GM19468 (cell line): ENCODE measurements at regions not wholly inside any gene's neighbourhood (a gene's known extent, or its start where the extent isn't known, plus 50 kb on each side); places are given as distances from the start of the nearest gene placed in this dataset.

Source experiments
- ATAC-seq: cut with Tn5 transposase; IDR thresholded peaks from one replicate; pipeline ENCODE4 v1.9.1; 2021; ENCODE audit warnings: mild to moderate bottlenecking, moderate library complexity, moderate number of reproducible peaks; ENCODE audit not compliant: unreplicated experiment; ENCODE audit errors: extremely low read depth

DNA sequence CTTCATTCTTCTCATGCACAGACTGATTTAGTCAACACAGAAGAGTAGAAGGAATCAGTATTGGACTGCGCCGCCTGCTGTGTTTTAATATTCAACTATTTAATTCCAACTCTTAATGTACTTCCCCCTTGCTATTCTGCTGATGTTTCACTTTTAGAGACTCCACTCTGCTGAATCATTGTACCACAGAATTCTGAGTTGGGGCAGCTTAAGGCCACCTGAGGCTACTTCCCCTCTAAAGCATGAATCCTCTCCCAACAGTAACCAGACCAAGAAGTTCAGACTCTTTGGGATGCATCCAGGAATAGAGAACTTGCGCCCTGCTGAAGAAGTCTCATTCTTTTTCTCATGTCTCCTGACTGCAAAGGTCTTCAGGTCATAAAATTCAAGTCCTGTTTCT lies 708.8 kb downstream of the UQCRFS1 start:
- no peak for ATAC-seq

- ATAC-seq, result no peak
Observed at GRCh38 chr19:28502879-28503734, 709.8 kb downstream of the UQCRFS1 start.

DNA sequence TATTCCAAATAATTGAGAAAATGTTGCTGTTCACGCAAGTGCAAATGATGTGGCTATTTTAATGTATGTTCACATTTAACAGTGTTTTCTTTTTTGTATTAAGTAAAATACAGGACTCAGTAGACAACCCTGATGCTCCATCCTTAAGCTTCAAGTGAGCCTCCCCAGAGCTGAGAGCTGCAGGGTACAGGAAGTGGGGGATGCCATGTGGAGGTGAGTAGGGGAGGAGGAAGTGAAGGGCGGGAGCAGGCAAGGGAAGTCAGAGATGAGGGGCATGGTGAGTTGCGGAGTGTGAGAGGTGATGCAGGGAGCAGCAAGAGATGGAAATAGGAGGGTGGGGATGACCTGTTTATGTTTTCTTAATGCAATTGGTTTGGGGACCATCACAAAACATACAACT lies 711.0 kb downstream of the UQCRFS1 start:
- no peak for ATAC-seq

- ATAC-seq, result no peak
Observed at GRCh38 chr19:28500982-28501630, 711.8 kb downstream of the UQCRFS1 start.

DNA sequence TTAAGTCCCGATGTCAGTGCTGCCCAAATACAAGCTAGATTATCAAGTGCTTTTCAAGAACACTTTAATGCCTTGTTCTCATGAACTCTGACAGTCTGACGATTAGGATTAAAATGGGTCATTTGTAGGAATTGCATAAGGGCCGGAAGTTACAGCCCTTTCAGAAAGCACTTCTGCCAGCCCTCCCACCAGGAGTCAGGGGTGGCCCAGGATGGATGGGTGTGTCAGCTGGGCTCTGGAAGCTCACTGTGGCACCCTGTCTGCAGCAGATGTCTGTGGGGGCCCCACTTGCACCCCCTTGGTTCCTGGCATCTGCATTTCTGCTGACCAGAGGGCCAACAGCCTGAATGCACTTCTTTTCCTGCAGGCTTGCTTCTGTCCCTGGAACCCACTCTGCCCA lies 712.7 kb downstream of the UQCRFS1 start:
- no peak for ATAC-seq

- no peak for ATAC-seq
Observed at GRCh38 chr19:28498404-28498976, 714.5 kb downstream of the UQCRFS1 start.

DNA sequence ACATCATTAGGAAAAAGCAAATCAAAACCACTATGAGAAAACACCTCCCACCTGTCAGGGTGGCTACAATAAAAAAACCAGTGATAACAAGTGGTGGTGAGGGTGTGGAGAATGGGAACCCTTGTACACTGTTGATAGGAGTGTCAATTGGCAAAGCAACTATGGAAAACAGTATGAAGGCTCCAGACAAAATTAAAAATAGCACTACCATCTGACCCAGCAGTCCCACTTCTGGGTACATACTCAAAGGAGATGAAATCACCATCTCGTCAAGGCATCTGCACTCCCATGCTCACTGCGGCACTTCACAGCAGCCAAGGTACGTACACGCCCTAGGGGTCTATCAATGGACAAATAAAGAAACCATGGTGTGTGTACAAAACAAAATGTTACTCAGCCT lies 715.1 kb downstream of the UQCRFS1 start:
- ATAC-seq, result no peak

- no peak for ATAC-seq
Observed at GRCh38 chr19:28497137-28497536, 715.8 kb downstream of the UQCRFS1 start.

DNA sequence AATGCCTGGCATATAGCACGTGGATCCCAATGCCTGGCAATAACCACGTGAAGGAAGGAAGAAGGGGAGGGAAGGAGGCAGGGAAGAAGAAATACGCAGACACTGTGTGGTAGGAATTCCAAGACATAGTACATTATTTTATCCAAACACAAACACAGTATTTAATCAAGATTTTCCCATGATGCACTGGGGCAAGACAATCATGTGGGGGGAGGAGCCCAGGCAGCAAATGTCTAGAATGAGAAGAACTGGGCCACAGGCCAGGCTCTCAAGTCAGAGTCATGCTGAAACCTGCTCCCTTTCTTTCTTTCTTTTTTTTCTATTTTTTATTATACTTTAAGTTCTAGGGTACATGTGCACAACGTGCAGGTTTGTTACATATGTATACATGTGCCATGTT lies 717.9 kb downstream of the UQCRFS1 start:
- ATAC-seq, result no peak

- ATAC-seq, result no peak
Observed at GRCh38 chr19:28494461-28494860, 718.5 kb downstream of the UQCRFS1 start.

- no peak for ATAC-seq
Observed at GRCh38 chr19:28493884-28494283, 719.1 kb downstream of the UQCRFS1 start.

DNA sequence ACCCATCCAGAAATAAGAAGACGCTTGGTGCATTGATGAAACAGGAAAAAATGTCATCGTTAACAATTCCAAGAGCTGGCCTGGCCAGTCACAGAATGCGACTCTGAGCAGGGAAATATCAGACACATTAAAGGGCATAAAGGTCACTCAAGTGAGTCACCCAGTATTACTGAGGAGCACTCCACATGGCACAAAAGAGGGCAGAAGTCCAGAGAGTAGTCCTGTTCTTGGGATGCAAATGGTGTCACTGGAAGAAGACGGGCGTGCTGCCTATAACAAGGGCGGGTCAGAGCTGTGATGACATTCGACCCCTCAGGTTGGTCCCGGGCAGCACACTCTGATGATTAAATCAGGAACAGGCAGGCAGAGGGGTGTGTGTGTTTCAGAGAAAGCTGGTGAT lies 720.3 kb downstream of the UQCRFS1 start:
- no peak for ATAC-seq

DNA sequence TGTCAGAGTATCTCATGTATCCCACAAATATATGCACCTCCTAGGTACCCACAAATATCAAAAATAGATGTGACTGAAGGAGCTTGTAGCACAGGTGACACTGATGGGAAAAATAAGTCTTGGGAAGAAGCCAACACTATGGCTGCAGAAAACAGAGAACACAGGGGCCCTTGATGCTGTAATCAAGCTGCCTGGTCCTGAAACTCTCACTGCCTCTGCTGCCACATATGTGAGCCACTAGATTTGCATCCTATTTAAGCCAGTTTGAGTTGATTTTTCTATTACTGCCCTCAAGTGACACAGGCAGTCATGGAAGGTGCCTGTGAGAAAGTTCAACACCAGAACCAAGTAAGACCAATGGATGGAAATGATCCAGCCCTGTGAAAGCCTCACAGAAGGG lies 720.8 kb downstream of the UQCRFS1 start:
- ATAC-seq, result no peak

GRCh38 chr19:28489776-28490175 lies 723.2 kb downstream of the UQCRFS1 start:
- no peak for ATAC-seq

DNA sequence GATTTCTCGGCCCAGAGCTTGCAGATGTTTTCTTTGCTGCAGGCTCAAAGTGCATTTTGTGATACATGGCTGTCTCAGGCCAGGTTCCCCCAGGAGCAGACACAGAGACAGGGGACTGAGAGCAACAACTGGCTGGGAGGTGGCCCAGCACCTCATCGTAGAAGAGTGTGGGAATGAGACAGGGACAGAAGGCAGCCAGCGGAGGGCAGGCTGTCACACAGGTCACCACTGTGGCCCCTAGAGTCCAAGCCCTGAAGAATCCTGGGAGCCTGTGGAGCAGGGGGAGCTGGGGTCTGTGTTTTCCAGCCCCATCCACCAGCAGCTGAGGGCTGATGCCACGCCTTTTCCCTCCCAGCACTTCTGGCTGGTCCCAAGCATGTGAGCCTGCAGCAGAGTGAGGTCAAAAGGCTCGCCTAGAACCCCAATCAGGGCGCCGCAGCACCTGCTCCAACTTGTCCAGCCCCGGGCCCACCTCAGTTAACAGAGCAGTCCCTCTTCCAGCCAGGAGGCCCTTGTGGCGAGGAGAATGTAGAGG lies 723.8 kb downstream of the UQCRFS1 start:
- ATAC-seq, result no peak

- ATAC-seq, result no peak
Observed at GRCh38 chr19:28487999-28488398, 725.0 kb downstream of the UQCRFS1 start.

DNA sequence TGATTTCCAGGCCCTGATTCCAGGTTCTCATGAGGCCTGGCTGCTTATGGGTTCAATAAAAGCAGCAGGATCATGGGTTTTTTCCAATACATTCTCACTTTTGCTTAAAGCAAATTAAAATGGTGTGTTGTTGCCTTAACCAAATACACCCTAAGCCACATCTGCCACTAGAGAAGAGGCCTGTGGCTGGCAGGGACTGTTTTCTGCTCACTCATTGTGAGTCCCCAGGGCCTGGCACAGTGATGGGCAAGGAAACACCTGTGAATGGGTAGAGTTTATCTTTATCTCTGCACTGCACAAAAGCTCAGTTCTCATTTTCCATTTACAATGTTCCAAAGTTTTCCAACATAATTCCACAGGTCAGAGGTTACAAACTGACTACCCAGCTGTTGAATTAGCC lies 726.0 kb downstream of the UQCRFS1 start:
- ATAC-seq, result no peak

DNA sequence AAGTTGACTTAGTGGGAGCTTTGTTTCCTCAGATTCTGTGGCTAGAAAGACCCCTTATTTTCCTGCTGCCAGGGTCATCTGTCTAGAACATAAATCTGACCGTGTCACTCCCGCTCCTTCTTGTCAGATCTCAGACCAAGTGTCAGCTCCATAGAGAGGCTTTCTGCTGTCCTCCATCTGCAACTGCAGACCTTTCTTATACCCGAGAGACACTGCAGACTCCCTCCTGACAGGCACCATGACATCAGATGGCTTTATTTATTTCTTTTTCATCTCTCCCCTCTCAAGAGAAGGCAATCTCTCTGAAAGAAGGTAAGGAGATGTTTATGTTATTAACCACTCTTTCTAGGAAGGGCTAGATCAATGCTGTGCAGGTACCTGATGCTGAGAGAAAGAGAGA lies 726.5 kb downstream of the UQCRFS1 start:
- ATAC-seq, result no peak

GRCh38 chr19:28485292-28485691 lies 727.7 kb downstream of the UQCRFS1 start:
- ATAC-seq, result no peak

- no peak for ATAC-seq
Observed at GRCh38 chr19:28483197-28483596, 729.8 kb downstream of the UQCRFS1 start.

- no peak for ATAC-seq
Observed at GRCh38 chr19:28482221-28482620, 730.7 kb downstream of the UQCRFS1 start.
